Activated T-cell treated with anti-CD3 and anti-CD28 coated beads for 48 hours (primary cell): ENCODE measurements at regions not wholly inside any gene's neighbourhood (a gene's known extent, or its start where the extent isn't known, plus 50 kb on each side); places are given as distances from the start of the nearest gene placed in this dataset.

Experiments
- DNase-seq: peaks from one replicate; pipeline ENCODE4 v3.0.0-alpha.2; 2020; ENCODE audit warnings: low read depth

DNA sequence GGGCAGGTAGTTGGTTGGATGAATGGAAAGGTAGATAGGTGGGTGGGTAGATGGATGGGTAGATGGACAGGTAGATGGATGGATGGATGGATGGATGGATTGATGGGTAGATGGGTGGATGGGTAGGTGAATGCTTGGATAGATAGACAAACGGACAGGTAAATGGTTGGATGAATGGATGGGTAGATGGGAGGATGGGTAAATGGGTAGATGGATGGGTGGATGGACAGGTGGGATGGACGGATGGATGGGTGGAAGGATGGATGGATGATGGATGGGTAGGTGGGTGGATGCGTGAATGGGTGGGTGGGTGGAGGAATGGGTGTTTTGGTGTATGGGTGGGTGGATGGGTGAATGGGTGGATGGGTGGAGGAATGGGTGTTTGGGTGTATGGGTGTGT is 50.1 kb upstream of the ASAP2 start:
- DNase-seq = no peak

DNA sequence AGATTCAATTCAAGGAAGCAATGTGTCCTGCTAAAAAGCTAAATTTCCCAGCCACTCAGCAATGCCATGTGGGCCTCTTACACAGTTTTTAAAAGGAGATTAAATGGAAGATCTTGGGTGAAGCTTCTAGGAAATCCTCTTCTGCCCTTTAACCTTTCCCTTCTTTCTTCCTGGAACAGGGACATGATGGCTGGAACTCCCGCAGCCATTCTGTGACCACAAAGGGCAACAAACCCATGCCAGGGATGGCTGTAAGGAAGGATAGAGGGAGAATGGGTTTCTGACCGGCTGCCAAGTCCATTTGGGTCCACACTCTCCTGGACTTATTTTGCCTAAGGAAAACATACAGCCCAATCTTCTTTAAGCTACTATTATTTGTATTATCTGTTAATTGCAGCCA is 52.6 kb upstream of the ASAP2 start:
- DNase-seq = no peak

DNA sequence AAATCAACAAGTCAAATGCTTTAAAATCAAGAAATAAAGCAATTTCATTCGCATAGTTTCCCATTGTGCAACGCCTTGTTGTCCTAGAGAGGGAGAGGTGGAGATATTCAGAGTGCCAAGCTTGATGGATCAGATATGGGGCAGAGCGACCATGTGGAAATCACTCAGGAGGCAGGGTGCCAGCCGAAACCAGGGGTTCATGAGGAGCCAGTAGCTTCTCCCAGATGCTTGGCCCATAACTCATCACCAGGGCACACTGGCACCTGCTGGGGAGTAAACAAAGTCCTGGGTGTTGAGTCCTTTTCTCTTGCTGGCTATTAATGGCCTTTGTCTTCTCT is 53.0 kb upstream of the ASAP2 start:
- DNase-seq = no peak

DNA sequence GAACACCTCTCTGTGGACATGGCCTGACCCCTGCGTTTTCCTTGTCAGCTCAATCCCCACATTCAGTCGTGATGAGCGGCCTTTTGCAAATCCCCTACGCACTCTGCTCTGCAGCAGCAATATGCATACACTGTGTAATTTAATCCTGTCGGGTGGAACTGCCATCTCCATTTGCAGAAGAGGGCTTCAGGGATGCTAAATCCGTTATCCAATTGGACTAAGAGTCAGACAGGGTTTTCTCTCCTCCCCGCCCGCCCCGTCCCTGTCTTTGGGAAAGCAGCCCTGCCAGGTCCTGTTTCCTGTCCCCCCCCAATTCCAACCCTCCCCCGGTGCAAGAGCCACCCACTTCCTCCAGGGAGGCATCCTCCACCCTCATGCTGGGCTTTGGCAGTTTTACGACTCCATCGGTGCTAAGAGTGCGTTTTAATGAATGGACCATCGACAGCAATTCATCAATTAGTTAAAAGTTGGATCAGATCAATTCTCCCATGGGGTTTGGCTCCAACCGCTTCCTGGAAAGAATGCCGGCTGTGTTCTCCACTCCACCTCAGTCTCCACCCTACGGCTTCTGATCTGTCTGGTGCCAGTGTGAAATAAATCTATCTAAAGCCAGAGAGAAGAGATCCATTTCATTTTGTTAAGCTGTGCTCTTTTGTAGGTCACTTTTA is 53.5 kb upstream of the ASAP2 start:
- no peak for DNase-seq

DNA sequence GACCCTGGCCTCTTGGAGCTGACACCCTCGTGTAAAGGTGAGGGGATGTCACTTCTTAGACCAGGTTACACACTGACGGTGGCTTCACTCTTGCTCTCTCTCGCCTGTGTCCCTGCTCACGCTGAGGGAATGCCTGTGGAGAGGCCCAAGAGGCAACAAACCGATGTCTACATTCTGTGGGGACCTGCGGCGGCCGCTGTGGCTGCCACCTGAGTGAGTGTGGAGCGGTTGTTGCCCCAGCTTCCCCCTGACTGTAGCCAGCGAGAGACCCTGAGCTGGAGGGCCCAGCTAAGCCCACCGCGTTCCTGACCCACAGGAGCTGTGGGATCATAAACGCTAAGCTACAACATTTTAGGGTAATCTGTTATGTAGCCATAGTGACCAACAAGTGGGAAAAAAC is 55.7 kb upstream of the ASAP2 start:
- DNase-seq = no peak

DNA sequence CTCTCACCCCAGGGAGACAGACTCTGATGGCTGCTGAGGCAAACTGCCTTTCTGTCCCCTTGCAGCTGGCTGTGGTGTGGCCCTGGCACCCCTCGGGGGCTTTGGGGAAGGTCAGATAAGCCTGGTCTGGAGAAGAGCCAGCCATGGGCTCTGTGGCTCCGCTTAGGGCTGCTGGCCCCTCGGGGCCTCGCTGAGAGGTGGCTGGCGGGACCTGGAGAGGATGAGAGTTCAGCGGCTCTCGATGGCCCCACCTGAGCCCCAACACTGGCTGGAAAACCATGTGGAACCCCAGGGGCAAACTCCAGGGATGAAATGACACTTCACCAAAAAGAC is 56.1 kb upstream of the ASAP2 start:
- DNase-seq = no peak

DNA sequence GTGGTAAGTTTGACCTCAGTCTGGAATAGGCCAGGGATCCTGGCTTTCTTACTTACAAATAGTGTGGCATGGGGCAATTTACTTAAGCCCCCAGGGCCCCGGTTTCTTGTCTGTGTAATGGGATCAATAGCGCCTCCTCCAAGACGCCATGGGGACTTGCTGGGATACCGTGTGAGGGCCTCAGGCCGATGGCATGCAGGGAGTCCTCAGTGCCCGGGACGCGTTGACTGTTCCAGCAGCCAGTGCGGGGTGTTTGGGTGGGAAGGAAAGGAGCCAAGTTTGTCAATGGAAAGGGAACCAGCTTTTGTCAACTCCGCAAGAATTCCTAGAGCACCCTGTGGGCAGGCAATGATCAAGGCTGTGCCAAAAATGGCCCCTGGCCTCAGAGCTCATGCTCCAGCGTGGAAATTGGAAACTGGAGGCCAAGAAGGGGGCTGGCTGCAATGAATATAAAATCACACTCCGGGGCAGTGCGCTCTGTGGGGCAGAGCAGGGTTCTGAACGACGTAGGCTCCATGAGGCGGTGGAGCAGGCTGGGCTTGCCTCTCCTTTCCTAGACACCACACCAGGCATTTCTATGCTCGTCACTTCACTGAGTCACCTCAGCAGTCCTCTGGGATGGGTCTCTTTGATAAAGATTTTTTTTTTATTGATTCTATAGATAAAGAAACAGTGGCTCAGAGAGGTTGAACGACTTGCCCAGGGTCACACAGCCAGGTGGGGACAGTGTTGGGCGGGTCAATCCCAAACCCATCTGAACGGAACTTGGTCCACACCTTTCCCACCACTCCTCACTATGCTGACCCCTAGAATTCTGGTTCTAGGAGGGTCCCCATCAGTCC is 56.7 kb upstream of the ASAP2 start:
- DNase-seq = no peak

DNA sequence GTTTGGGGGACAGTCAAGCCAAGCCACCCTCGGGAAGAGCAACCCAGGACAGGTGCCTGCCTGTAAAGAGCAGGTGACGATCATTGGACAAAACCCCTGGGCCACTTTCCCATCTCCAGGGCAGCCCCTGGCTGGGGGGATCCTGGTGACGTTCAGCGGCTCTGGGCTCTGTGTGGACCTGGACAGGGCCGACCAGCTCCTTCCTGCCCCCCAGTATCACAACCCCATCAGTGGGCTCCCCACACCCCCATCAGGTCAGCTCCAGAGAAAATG is 57.3 kb upstream of the ASAP2 start:
- DNase-seq = no peak

DNA sequence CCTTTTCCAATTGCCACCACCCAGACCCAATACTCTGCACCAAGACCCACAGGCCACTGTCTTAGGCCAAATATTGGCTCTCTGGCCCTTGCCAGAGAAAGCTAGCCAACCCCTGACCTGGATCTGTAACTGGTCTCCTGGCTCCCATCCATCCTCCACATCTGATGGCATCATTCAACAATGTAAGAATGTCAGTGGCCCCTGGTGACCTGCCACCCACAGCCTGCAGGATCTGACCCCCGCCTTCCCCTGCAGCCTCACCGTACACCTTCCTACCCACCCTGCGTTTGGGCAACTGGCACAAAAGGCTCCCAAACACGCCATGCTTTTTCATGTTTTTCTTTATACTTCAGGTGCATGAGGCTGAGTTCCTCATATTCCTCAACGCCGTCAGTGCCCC is 60.0 kb upstream of the ASAP2 start:
- no peak for DNase-seq

DNA sequence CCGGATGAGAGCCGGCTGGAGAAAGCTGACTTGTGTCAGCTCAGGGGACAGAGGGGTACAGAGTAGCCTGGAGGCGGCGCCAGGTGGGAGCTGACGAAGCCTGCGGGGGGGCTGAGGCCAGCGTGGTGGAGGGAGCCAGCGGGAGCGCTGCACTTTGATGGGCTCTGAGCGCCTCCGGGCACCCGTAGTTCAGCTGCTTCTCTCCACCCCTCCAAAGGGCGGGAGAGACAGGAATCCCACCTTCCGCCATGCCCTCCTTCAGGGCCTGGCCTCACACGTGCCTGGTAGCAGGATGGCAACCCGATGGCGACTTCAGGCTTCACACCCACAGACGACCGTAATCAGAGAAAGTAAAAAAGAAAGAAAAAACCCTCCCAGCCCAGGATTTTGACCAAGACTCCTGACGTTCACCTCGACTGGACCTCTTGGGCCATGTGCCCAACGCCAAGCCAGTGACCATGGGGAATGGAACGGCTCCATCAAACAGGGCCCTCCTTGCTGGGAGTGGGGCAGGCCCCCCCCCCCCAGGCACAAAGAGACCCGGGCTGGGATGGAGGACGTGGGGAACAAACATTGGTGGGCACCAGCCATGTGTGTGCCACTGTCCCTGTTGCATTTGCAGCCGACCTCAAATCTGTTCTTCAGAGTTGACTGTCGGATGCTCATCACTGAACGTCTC is 60.7 kb upstream of the ASAP2 start:
- no peak for DNase-seq

DNA sequence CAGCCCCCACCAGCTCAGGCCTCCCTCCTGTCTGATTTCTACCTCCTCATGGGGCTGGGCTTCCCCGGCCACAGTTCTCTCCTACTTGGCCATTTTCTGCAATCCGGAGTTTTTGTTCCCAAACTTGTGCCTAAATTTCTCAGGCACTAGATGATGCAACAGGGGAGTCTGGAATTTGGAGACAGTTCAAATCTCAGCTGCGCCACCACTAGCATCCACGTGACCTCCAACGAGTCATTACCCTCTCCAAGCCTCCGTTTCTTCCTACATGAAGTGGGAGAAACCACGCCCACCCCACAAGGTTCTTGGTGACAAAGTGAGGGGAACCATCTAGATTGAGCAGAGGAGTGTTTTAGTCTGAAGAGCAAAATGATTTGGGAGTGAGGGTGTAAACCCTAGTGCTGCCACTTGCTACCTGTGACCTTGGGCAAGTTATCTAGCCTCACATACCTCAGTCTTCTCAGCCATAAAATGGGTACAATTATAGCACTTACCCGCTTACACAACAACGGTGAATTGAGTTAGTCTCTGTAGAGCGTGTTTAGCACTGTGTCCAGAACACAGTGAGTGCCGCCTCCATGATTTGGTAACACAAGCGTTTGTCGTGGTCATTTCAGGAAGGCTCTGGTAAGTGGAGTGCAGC is 61.4 kb upstream of the ASAP2 start:
- DNase-seq = no peak

DNA sequence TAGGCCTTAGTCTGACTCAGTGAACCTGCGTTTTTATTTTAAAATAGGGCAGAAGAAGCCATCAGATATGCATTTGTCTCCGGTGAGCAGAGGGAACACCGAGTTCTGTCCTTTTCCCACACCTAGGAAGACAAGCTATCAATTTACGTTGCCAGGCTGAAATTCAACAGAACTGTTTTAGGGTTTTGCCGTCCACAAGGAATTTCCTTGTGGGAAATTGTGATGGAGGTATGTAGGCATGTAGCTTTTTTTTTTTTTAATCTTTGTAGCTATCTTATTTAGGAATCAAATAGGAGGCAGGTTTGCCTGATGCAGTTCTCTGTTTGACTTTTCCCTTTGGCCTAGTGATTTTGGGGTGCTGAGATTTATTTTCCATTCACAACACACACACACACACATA is 62.0 kb upstream of the ASAP2 start:
- no peak for DNase-seq

DNA sequence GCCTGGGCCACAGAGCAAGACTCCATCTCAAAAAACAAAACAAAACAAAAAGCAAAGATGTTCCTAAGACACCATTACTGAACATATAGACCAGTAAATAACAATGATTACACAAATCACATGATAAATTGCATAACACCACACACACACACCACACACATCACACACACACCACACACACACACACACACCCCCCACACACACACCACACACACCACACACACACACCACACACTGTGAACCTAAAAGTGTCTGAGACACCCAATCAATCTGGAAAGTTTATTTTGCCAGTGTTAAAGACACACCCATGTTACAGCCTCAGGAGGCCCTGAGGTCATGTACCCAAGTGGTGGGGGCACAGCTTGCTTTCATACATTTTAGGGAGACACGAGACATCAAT is 62.6 kb upstream of the ASAP2 start:
- no peak for DNase-seq

DNA sequence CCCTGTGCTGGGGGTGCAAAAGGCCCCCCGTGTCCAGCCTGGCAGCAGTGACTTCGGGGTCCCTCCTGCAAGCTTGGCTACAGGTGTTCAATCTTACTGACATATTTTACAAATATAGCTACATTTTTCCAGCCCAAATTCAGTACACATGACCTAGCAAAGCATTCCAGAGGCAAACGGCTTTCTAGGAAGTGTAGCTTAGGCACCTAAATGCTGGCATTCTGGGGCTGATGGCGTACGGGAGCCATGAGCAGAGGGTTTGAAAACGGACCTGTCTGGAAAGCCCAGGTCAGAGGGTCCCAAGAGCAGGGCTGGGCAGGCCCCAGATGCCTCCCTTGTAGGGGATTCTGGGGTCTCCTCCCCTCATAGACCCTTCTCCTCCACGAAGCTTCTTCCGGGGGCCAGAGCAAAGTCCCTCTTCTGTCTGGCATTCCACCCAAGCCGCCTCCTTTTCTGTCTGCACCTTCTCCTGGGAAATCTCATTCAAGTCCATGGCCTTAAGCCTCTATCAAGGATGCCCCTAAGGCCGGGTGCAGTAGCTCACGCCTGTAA is 63.3 kb upstream of the ASAP2 start:
- DNase-seq = no peak

DNA sequence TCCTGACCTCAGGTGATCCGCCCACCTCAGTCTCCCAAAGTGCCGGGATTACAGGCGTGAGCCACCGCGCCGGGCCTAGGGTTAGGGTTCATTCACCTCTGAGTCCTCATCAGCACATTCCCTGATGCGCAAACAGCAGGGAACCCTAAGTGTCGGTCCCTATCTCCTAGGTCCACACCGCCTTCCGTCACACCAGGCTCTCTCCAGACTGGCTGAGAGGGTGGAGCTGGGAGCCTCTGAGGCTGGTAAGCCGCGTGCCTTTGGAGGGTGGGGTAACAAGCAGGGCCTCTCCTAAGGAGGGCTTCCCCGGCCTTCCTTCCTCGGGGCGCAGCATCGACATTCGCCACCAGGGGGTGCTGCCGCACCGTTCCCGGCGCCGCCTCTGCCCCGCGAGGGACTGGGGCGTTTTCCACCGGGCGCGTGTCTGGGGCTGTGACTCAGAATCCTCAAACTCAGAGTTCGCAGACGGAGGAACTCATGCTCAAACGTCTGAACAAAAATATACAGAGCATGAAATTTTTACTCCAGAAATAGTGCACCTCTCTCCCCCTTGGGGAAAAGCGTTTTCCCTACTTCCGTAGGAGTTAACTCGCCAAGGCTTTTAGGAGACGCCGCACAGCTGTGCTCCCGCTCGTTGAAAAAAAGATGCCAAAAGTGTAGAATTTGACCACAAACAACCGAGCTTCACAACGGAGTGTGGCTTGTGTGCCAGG is 63.9 kb upstream of the ASAP2 start:
- DNase-seq = peak; percentile 85

DNA sequence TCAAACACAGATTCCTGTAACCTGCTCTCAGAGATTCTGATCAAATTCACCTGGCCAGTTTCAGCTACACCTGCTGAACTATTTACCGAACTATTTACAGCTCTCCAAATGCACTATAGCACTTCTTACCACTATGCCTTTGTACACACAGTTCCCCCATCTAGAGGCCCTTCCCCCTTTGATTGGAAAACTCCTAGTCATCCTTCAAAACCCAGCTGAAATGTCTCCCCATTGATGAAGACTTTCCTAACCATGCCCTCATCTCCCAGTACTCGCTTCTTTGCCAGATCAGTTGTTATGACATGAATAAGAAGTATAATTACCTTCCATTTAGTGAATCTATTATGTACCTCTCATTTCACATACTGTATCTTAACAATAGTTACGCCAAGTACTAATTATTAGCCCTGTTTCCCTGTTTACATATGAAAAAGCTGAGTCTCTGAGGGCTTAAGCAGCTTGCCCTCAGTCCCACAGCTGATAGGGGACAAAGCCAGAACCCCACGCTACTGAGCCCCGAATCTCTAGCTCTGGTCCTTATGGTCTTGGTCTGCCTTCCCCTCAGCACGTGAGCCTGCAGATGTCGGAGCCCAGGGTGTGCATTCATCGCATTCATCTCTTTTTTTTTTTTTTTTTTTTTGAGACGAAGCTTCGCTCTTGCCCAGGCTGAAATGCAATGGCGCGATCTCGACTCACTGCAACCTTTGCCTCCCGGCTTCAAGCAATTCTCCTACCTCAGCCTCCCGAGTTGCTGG is 64.7 kb upstream of the ASAP2 start:
- DNase-seq = no peak

DNA sequence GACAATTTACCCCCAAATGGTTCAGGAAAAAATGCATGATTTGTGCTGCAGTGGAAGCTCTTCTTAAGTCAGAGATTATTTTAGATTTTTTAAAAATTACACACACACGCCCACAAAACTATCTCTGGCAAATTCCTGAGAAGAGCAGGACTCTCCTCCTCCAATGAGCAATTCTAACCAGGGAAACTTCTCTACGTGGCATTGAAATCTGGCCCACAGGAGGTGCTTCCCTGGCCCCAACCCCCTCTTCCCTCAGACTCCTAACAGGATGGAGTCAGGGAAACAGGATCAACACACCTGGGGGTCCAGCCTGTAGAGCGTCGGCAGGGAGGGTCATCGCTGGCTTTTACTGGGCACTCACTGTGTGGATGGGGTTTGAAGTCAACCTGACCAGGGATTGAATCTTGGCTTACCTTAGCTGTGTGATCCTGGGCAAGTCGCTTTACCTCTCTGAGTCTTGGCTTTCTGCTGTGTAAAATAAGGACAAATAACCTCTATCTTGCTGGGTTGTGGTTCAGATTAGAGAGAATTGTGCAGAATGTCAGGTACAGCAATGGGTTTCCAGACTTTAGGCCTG is 65.4 kb upstream of the ASAP2 start:
- no peak for DNase-seq

DNA sequence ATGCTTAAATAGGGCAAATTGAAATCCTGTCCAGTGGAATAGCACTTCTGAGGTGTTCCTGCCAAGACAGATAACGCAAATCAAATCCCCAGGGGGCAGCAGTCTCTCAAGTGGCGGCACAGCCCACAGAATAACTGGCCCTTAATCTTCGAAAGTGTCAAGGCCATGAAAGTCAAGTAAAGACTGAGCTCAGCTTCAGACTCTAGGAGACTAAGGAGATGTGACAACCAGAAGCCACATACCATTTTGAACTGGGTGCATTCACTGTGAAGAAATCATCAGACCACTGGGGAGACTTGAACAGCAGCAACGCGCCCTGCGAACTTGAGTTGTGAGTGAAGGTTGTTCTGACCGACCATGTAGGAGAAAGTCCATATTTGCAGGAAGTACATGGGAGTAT is 66.0 kb upstream of the ASAP2 start:
- DNase-seq = no peak

DNA sequence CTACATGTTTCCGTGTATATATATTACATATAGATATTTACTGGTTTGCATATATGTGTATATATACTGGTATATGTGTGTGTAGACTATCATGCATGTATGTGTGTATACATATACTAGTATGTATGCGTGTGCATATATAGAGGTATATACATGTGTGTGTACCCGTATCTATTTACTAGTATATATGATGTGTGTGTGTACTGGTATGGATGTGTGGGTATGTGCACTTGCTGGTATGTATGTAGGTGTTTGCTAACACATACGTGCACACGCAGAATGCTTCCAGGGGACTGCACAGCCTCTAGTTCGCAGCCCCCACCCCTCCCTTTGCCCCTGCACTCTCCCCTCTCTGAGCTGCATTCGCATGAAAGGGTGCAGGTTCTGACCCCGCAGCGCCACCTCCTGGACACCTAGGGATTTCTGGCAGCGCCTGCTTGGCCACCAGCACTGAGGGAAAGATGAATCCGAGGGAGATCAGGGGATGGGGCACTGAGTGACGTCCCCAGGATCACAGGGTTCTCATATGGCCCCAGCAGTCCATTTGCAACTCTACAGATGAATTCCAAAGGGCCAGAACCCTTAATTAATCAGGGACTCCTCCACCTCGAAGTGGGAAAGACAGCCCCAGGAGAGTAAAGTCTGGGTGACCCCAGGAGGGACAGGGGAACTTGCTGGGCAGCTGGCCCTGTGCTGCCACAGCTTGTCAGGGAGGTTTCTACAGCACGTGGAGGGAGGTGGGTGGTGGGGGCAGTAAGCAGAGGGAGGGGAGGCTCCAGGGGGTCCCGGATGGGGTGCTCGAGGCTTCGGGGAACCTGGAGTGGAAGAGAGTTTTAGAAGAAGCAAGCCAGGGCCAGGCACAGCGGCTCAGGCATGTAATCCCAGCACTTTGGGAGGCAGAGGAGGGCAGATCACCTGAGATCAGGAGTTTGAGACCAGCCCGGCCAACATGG is 66.8 kb upstream of the ASAP2 start:
- DNase-seq = peak; percentile 64
